Activated T-cell treated with anti-CD3 and anti-CD28 coated beads, Interleukin-2, amount 50 U/mL, for 4 hours (primary cell): ENCODE measurements at regions not wholly inside any gene's neighbourhood (a gene's known extent, or its start where the extent isn't known, plus 50 kb on each side); places are given as distances from the start of the nearest gene placed in this dataset.
"Not testable (repeated sequence)": the region's sequence is repeated elsewhere in the genome, so short reads cannot be mapped to it uniquely, and the experiment has no call there.

Experiments
- ATAC-seq, 2 donors: fragments of 200-7000 bp; cut with Tn5 transposase; one replicate each; pipeline ENCODE4 v1.10.0; 2021
- DNase-seq: peaks from one replicate; pipeline ENCODE4 v3.0.0-alpha.2; 2020
- H3K27me3 Mint-ChIP-seq: one replicate; pipeline ENCODE4 v1.8.0; 2021; ENCODE audit warnings: low read depth, mixed read lengths
- H3K36me3 Mint-ChIP-seq: one replicate; pipeline ENCODE4 v1.8.0; 2022; ENCODE audit warnings: mixed read lengths; ENCODE audit not compliant: insufficient read depth
- H3K4me1 Mint-ChIP-seq: one replicate; pipeline ENCODE4 v1.8.0; 2021; ENCODE audit warnings: low read depth, mixed read lengths
- H3K4me3 Mint-ChIP-seq: one replicate; pipeline ENCODE4 v1.8.0; 2021; ENCODE audit warnings: mild to moderate bottlenecking, moderate library complexity, mixed read lengths
- H3K9me3 Mint-ChIP-seq: one replicate; pipeline ENCODE4 v1.8.0; 2021; ENCODE audit warnings: mixed read lengths

DNA sequence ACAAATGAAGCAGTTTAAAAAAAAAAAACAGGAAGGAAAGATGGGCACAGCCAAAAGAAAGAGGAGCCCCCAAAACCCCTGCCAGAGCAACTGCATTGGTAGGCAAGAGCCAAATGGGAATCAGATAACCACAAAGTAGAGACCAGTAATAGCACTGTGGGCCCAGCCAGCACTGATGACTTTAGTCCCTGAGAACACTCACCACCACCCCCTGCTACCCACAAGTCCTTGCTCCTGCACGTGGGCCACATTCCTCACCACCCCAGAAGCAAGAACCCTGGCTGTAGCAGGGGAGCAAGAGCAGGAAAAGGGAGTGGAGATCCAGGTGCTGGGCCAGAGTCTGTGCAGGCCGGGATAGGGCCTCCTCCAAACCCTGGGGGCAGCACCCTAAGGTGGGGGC lies 86.1 kb downstream of the RRAGC start:
- Mint-ChIP-seq H3K4me1 (no peaks in the 10 kb centered on the region), H3K4me3 (no peak overlapping the region), H3K36me3 (no peaks in the 10 kb centered on the region), H3K9me3 (no peaks in the 10 kb centered on the region), H3K27me3 (peaks cover 8% of the 10 kb centered on the region)
- DNase-seq, result no peak
- no peak for ATAC-seq

DNA sequence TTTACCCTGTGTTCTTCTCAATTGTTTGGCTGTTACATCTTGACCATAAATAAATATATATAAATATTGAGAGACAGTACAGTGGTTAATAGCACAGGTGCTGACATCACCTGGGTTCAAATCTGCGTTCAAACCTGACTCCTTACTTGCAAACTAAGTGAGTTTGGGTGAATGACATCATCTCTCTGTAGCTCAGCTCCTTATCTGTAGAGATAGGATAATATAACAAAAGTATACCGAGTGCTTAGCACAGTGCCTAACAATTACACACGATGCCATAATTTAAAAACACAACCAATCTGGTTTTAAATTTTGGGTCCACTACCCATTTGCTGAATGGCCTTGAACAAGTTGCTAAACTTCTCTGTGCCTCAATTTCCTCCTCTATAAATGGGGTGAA lies 86.6 kb downstream of the RRAGC start:
- DNase-seq (no peak), ATAC-seq (no peak)
- H3K27me3 Mint-ChIP-seq, result peaks cover 13% of the 10 kb centered on the region
- no peaks in the 10 kb centered on the region for H3K9me3 Mint-ChIP-seq
- no peak overlapping the region for H3K4me3 Mint-ChIP-seq
- H3K4me1 Mint-ChIP-seq, result no peaks in the 10 kb centered on the region
- no peaks in the 10 kb centered on the region for H3K36me3 Mint-ChIP-seq

DNA sequence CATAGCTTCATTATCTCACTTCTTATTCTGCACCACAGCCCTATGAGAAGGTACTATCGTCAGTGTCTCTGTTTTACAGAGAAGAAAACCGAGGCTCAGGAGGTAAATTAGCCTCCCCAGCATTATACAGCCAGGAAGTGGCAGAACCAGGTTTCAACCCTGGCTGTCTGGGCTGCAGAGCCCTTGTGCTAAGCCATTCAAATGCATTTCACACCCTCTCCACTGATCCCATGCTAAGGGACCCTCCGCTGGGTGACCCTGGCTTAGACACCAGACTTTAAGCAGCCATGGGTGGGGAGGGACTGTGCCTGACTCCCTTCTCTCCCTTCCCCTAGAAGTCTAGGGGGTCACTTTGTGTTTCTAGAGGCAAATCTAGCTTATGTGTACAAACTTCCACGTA lies 87.5 kb downstream of the RRAGC start:
- Mint-ChIP-seq H3K4me3 (no peak overlapping the region), H3K27me3 (peaks cover 20% of the 10 kb centered on the region), H3K9me3 (no peaks in the 10 kb centered on the region), H3K36me3 (no peaks in the 10 kb centered on the region), H3K4me1 (no peaks in the 10 kb centered on the region)
- no peak for ATAC-seq
- no peak for DNase-seq

DNA sequence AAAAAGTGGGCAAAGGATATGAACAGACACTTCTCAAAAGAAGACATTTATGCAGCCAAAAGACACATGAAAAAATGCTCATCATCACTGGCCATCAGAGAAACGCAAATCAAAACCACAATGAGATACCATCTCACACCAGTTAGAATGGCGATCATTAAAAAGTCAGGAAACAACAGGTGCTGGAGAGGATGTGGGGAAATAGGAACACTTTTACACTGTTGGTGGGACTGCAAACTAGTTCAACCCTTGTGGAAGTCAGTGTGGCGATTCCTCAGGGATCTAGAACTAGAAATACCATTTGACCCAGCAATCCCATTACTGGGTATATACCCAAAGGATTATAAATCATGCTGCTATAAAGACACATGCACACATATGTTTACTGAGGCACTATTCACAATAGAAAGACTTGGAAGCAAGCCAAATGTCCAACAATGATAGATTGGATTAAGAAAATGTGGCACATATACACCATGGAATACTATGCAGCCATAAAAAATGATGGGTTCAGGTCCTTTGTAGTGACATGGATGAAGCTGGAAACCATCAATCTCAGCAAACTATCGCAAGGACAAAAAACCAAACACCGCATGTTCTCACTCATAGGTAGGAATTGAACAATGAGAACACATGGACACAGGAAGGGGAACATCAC lies 88.9 kb downstream of the RRAGC start:
- H3K4me3 Mint-ChIP-seq, ATAC-seq: not testable (repeated sequence)

DNA sequence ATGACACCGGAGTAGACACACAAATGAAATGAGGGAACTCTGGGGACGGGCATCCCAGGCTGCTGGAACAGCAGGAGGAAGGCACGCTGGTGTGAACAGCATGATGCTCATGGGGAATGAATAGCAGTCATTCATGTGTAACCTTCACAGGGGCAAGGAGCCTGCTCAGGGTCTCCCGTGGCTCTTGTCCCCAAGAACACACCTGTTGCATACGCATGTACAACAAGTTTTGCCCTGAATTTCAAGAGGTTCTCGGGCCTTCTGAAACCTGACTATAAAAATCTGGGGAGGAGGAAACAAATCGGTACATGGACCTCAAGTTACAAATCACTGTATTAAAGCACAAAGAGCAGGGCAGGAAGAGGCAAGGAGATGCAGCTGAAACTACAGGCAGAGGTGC lies 93.4 kb downstream of the RRAGC start:
- Mint-ChIP-seq H3K4me3 (no peak overlapping the region), H3K36me3 (no peaks in the 10 kb centered on the region), H3K9me3 (no peaks in the 10 kb centered on the region), H3K27me3 (peaks cover 39% of the 10 kb centered on the region), H3K4me1 (no peaks in the 10 kb centered on the region)
- ATAC-seq, result no peak
- DNase-seq, result no peak

More for the DNA sequence above, 88.9 kb downstream of the RRAGC start:
- not testable (repeated sequence) for DNase-seq, H3K36me3 Mint-ChIP-seq, H3K9me3 Mint-ChIP-seq, H3K4me1 Mint-ChIP-seq
- peaks cover 29% of the 10 kb centered on the region for H3K27me3 Mint-ChIP-seq

DNA sequence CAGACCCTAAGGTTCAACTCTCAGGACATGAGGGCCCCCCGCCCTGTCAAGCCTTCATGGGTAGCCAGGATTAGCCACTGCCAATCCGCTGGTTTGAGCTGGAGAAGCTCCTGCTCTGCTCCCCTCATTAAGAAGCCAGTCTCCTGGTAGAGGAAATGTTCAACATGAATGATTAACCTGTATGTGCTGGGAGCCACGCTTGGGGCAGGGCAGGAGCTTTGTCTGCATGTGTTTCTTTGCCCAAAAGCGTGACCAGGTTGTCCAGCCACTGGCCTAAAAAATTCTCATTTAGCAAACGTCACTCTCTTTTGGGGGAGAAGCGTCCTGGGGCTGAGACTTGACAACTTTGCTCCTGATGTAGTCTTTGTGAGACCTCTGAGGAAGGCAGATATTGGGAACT lies 96.5 kb downstream of the RRAGC start:
- Mint-ChIP-seq H3K4me3 (no peak overlapping the region), H3K27me3 (peaks cover 36% of the 10 kb centered on the region), H3K9me3 (no peaks in the 10 kb centered on the region), H3K4me1 (no peaks in the 10 kb centered on the region), H3K36me3 (no peaks in the 10 kb centered on the region)
- ATAC-seq, result no peak
- DNase-seq, result no peak

DNA sequence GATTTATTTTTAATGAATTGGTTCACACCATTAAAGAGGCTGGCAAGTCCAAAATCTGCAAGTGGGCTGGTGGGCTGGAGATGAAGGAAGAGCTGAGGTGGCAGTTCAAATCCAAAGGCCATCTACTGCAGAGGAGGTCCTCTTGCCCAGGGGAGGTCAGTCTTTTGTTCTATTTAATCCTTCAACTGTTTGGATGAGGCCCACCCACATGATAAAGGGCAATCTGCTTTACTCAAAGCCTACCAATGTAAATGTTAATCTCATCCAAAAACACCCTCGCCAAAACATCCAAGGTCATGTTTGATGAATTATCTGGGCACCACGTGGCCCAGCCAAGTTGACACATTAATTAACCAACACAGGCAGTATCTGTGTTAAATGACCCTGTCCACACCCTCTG lies 99.0 kb downstream of the RRAGC start:
- Mint-ChIP-seq H3K4me3 (no peak overlapping the region), H3K9me3 (no peaks in the 10 kb centered on the region), H3K36me3 (no peaks in the 10 kb centered on the region), H3K27me3 (peaks cover 20% of the 10 kb centered on the region), H3K4me1 (no peaks in the 10 kb centered on the region)
- ATAC-seq, result no peak
- DNase-seq, result no peak

DNA sequence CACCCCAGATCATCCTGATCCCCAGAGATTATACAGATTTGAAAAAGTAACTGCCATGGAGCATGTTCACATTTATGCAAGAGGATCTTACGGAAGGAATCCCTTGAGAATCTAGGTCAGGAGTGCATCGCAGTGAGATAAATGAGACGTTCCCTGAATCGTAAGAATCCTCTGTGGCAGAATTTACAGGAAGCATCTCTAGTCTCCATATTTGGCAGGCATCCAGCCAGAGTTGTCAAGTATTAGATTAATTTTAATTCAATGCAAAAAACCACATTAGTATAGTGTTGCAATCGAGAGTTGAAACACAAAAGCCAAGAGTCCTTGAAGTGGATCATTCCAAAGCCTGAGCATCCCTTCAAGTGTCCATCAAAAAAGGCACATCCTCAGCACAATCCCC lies 100.8 kb downstream of the RRAGC start:
- no peak for ATAC-seq
- Mint-ChIP-seq H3K4me3 (no peak overlapping the region), H3K27me3 (peaks cover 16% of the 10 kb centered on the region), H3K36me3 (no peaks in the 10 kb centered on the region), H3K9me3 (no peaks in the 10 kb centered on the region), H3K4me1 (no peaks in the 10 kb centered on the region)
- no peak for DNase-seq

DNA sequence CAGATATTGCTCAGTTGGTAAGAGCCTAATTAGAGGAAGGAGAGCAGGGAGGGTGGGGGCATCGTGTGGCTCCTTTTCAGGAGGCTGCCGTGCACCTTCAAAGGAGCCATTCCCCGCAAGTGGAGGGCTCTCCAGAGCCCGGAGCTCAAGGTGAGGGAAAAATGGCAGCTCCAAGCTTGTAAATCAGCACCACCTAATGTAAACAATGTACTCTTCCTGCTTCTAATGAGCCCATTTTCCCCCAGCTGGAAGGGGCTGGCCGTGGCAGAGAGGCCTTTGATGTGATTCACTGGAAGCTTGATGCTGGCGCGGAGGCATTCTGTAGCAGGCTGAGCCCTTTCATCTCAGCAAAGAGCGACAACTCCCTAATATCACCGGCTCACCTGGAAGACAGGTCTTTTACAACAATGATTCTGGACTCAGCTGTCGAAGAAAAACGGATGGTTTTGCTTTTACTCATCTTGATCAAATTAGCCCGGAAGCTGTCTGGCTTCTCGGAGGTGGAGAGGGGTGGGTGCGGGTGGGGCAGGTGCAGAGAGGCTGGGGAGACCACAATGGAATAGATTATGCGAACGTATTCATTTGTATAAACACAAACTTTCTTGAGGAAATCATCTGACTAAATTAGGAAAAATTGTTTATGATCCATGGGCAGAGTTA lies 112.5 kb downstream of the RRAGC start:
- no peak overlapping the region for H3K4me3 Mint-ChIP-seq
- peaks cover 15% of the 10 kb centered on the region for H3K27me3 Mint-ChIP-seq

DNA sequence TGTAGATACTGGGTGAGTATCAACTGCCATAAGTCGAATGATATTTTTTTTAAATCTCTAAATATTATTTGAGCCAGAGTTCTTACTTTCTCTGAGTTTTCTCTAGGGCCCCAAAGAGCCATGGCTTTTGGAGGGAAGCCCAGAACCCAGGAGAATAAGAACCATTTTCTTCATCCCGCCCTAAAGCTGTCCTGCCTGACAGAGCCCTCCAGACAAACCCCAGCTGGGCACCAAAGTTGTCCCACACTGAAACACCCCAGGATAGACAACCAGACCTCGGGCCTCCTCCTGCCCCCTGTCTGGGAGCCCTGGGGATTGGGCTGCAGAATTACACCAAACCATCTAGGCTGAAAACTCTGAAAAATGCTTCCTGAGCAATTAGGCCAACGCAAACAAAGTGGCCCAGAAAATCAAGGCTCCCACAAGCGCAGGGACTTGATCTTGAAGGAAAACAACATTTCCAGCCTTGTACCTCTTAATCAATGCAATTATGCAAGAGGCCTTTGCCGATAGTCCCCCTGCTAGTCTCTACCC lies 113.1 kb downstream of the RRAGC start:
- DNase-seq, result no peak
- H3K4me3 Mint-ChIP-seq, result no peak overlapping the region
- H3K4me1 Mint-ChIP-seq, result peaks cover 2% of the 10 kb centered on the region
- no peak for ATAC-seq
- H3K36me3 Mint-ChIP-seq, result no peaks in the 10 kb centered on the region
- H3K9me3 Mint-ChIP-seq, result no peaks in the 10 kb centered on the region
- H3K27me3 Mint-ChIP-seq, result peaks cover 9% of the 10 kb centered on the region

More for the DNA sequence above, 112.5 kb downstream of the RRAGC start:
- no peaks in the 10 kb centered on the region for H3K36me3 Mint-ChIP-seq
- DNase-seq (no peak), ATAC-seq (no peak)
- peaks cover 2% of the 10 kb centered on the region for H3K4me1 Mint-ChIP-seq
- no peaks in the 10 kb centered on the region for H3K9me3 Mint-ChIP-seq

DNA sequence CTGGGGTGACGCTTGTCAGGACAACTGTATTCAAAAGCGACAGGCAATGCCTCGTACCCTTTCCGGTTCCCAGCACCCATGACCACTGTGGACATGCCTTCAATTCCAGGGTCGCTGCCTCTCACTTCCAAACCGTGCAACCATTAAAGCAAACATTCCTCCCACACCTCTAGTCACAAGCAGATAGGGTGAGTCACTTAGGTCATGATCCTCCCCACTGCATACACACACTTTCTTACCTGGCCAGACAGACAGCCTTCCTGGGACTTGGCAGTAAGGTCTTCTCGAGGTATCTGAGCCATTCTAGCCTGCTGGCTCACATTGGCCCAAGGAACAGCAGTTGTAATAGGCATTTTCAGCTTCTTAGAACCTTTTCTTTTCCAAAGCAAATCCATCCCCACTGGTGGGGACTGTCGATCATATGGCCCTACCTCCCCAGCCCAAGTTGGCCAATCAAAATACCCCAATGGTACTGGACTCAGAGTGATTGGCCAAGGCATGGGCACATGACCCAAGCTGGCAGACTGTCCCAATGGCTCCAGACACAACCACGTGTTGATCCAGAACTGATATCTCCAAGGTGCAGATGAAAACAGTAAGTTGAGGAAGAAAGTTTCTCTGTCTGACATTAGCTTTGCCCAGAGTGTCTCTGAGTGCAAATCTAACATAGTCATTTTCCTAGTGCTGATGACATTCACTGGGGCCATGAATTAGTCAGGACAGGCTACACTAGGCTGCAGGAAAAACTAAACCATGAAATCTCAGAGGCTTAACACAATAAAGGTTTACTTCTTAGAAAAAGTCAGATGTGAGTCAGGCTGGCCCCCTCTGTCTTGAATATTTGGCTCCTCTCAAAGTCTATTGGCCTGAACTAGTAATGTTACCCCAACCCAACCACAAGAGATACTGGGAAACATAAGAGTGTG lies 113.8 kb downstream of the RRAGC start:
- Mint-ChIP-seq H3K4me3 (no peak overlapping the region), H3K4me1 (peaks cover 2% of the 10 kb centered on the region), H3K36me3 (no peaks in the 10 kb centered on the region), H3K27me3 (peaks cover 9% of the 10 kb centered on the region), H3K9me3 (no peaks in the 10 kb centered on the region)
- no peak for DNase-seq
- ATAC-seq, result peak; percentile 62 to 65

DNA sequence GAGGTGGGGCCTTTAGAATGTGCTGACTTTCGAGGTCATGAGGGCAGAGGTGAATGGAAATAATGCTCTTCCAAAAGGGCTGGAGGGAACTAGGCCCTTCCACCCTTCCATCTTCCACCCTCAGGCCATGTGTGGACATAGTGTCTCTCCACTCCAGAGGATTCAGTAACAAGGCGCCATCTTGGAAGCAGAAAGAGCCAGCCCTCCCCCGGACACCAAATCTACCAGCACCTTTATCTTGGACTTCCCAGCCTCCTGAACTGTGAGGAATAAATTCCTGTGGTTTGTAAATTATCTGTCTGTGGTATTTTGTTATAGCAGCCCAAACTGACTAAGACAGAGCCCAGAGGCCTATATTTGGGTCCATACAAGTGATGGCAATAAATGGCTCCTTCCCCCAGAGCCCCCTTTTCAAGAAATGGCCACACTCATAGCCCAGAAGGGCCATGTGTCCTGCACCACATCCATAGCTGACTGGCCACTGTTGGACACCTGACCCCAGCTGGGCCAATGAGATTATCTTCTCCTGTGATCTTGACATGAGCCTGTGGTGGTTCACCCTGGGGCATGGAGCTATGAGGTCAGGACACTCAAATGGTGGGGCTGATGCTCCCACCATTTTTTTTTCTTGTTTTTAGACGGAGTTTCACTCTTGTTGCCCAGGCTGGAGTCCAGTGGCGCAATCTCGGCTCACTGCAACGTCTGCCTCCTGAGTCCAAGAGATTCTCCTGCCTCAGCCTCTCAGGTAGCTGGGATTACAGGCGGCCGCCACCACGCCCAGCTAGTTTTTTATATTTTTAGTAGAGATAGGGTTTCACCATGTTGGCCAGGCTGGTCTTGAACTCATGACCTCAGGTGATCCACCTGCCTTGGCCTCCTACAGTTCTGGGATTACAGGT lies 114.9 kb downstream of the RRAGC start:
- Mint-ChIP-seq H3K36me3 (no peaks in the 10 kb centered on the region), H3K27me3 (peaks cover 2% of the 10 kb centered on the region), H3K4me3 (no peak overlapping the region), H3K4me1 (peaks cover 2% of the 10 kb centered on the region), H3K9me3 (no peaks in the 10 kb centered on the region)
- DNase-seq (no peak), ATAC-seq (no peak)

DNA sequence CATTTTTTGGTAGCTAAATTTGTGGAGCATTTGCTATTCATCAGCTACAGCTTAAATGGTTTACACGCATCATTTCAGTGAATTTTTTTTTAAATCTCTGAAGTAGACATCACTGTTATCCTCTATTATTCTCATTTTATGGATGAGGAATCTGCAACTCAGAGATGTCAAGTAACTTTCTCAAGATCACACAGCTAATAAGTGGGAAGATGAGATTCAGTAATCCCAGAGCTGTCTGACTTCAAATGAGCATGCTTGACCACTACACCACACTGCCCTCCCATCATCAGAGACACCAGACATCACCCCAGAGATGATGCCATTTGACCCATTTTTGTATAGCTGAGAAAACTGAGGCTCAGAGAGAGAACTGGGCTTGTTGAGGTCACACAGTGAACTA lies 116.4 kb downstream of the RRAGC start:
- Mint-ChIP-seq H3K36me3 (no peaks in the 10 kb centered on the region), H3K4me3 (no peak overlapping the region), H3K9me3 (no peaks in the 10 kb centered on the region), H3K4me1 (peaks cover 2% of the 10 kb centered on the region), H3K27me3 (peaks cover 2% of the 10 kb centered on the region)
- ATAC-seq (no peak), DNase-seq (no peak)

DNA sequence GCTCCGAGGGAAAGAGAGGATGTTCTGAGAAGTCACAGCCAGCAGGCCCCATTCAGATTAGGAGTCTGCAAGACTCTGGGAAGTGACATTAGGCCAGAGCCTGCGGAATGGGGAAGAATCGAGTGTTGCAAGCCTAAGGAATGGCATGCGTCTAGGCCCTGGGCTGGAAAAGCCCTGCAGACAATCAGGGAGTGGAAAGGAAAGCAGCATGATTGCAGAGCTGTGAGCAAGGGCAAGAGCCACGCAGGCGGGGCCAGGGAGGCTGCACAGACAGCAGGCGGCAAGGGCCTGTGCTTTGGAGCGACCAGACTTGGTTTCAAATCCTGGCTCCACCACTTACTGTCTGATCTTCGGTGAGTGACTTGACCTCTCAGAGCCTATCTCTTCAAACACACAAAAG lies 118.2 kb downstream of the RRAGC start:
- Mint-ChIP-seq H3K4me1 (no peaks in the 10 kb centered on the region), H3K4me3 (no peak overlapping the region), H3K9me3 (no peaks in the 10 kb centered on the region), H3K27me3 (peaks cover under 1% of the 10 kb centered on the region), H3K36me3 (no peaks in the 10 kb centered on the region)
- ATAC-seq (no peak), DNase-seq (no peak)
